Activated naive CD8-positive, alpha-beta T cell treated with anti-CD3 and anti-CD28 coated beads, Interleukin-2, amount 50 U/mL, for 16 hours (primary cell): ENCODE measurements at regions not wholly inside any gene's neighbourhood (a gene's known extent, or its start where the extent isn't known, plus 50 kb on each side); places are given as distances from the start of the nearest gene placed in this dataset.

ENCODE experiments used
- DNase-seq: peaks from one replicate; pipeline ENCODE4 v3.0.0-alpha.2; 2020; ENCODE audit warnings: low read depth, low spot score

GRCh38 chr1:239817801-239818200 lies 273.9 kb upstream of the FMN2 start:
- DNase-seq, result no peak

GRCh38 chr1:239819096-239819495 lies 272.6 kb upstream of the FMN2 start:
- no peak for DNase-seq

GRCh38 chr1:239819756-239820250 lies 271.9 kb upstream of the FMN2 start:
- DNase-seq, result no peak

- no peak for DNase-seq
These were observed 267.8 kb upstream of the FMN2 start for GRCh38 chr1:239823852-239824251.

- no peak for DNase-seq
These were observed 265.5 kb upstream of the FMN2 start for GRCh38 chr1:239826211-239826610.

- DNase-seq, result no peak
These were observed 264.9 kb upstream of the FMN2 start for GRCh38 chr1:239826736-239827135.

- DNase-seq, result no peak
These were observed 262.1 kb upstream of the FMN2 start for GRCh38 chr1:239829535-239829934.

GRCh38 chr1:239831577-239832355 lies 259.9 kb upstream of the FMN2 start:
- no peak for DNase-seq

- no peak for DNase-seq
These were observed 258.0 kb upstream of the FMN2 start for GRCh38 chr1:239833723-239834122.

GRCh38 chr1:239835946-239836440 lies 255.7 kb upstream of the FMN2 start:
- no peak for DNase-seq

- no peak for DNase-seq
These were observed 251.3 kb upstream of the FMN2 start for GRCh38 chr1:239840336-239840735.

- DNase-seq, result no peak
These were observed 250.9 kb upstream of the FMN2 start for GRCh38 chr1:239840790-239841189.

GRCh38 chr1:239841631-239842030 lies 250.1 kb upstream of the FMN2 start:
- no peak for DNase-seq

- no peak for DNase-seq
These were observed 248.1 kb upstream of the FMN2 start for GRCh38 chr1:239843541-239843940.

GRCh38 chr1:239844833-239845232 lies 246.8 kb upstream of the FMN2 start:
- DNase-seq, result no peak

GRCh38 chr1:239854922-239855321 lies 236.8 kb upstream of the FMN2 start:
- DNase-seq, result no peak

GRCh38 chr1:239856067-239856466 lies 235.6 kb upstream of the FMN2 start:
- no peak for DNase-seq

GRCh38 chr1:239856924-239857323 lies 234.8 kb upstream of the FMN2 start:
- no peak for DNase-seq

- DNase-seq, result no peak
These were observed 233.6 kb upstream of the FMN2 start for GRCh38 chr1:239858057-239858456.

GRCh38 chr1:239858529-239858928 lies 233.2 kb upstream of the FMN2 start:
- no peak for DNase-seq

GRCh38 chr1:239861985-239862384 lies 229.7 kb upstream of the FMN2 start:
- no peak for DNase-seq

- no peak for DNase-seq
These were observed 223.4 kb upstream of the FMN2 start for GRCh38 chr1:239868058-239868832.

- no peak for DNase-seq
These were observed 221.5 kb upstream of the FMN2 start for GRCh38 chr1:239870194-239870593.
